ENCODE measurements at regions not wholly inside any gene's neighbourhood (a gene's known extent, or its start where the extent isn't known, plus 50 kb on each side); places are given as distances from the start of the nearest gene placed in this dataset.

DNA sequence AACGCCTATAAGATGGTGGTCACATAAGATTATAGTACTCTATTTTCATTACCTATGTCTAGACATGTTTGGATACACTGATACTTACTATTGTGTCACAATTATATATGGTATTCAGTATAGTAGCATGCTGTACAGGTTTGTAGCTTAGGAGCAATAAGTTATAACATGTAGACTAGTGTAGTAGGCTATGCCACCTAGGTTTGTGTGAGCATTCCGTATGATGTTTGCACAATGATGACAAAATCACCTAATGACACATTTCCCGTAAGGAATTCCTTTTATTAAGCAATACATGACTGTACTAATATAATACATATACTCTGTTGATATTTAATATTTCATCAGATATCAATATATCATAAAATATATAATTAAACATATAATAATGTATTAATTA is 540.7 kb downstream of the BMP2 start:
- TF ChIP-seq, protein P1, sequence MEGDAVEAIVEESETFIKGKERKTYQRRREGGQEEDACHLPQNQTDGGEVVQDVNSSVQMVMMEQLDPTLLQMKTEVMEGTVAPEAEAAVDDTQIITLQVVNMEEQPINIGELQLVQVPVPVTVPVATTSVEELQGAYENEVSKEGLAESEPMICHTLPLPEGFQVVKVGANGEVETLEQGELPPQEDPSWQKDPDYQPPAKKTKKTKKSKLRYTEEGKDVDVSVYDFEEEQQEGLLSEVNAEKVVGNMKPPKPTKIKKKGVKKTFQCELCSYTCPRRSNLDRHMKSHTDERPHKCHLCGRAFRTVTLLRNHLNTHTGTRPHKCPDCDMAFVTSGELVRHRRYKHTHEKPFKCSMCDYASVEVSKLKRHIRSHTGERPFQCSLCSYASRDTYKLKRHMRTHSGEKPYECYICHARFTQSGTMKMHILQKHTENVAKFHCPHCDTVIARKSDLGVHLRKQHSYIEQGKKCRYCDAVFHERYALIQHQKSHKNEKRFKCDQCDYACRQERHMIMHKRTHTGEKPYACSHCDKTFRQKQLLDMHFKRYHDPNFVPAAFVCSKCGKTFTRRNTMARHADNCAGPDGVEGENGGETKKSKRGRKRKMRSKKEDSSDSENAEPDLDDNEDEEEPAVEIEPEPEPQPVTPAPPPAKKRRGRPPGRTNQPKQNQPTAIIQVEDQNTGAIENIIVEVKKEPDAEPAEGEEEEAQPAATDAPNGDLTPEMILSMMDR (IDR thresholded peaks at IDR 0.05): no peak
- TF ChIP-seq POLR2A (IDR thresholded peaks at IDR 0.05): no peak

Measured in uterus (tissue), 2 donors.